ENCODE measurements at regions not wholly inside any gene's neighbourhood (a gene's known extent, or its start where the extent isn't known, plus 50 kb on each side); places are given as distances from the start of the nearest gene placed in this dataset.
"Not testable (repeated sequence)": the region's sequence is repeated elsewhere in the genome, so short reads cannot be mapped to it uniquely, and the experiment has no call there.

- DNase-seq, result no peak
Observed at GRCh38 chr5:107047048-107047447, 623.7 kb downstream of the EFNA5 start.

GRCh38 chr5:107043665-107044064 is 627.1 kb downstream of the EFNA5 start:
- no peak for DNase-seq

GRCh38 chr5:107040907-107041306 is 629.8 kb downstream of the EFNA5 start:
- no peak for DNase-seq

- DNase-seq, result no peak
Observed at GRCh38 chr5:107032629-107033028, 638.1 kb downstream of the EFNA5 start.

- DNase-seq, result no peak
Observed at GRCh38 chr5:107028938-107029337, 641.8 kb downstream of the EFNA5 start.

GRCh38 chr5:107025712-107026497 is 644.8 kb downstream of the EFNA5 start:
- no peak for DNase-seq

- DNase-seq, result no peak
Observed at GRCh38 chr5:107023732-107024131, 647.0 kb downstream of the EFNA5 start.

GRCh38 chr5:107021575-107021974 is 649.2 kb downstream of the EFNA5 start:
- DNase-seq, result no peak

GRCh38 chr5:107020626-107021025 is 650.1 kb downstream of the EFNA5 start:
- DNase-seq, result no peak

- no peak for DNase-seq
Observed at GRCh38 chr5:107017616-107018015, 653.1 kb downstream of the EFNA5 start.

GRCh38 chr5:107012371-107012770 is 658.4 kb downstream of the EFNA5 start:
- DNase-seq, result no peak

- no peak for DNase-seq
Observed at GRCh38 chr5:107011605-107012004, 659.1 kb downstream of the EFNA5 start.

GRCh38 chr5:107010060-107010459 is 660.7 kb downstream of the EFNA5 start:
- DNase-seq, result no peak

- no peak for DNase-seq
Observed at GRCh38 chr5:107005653-107006052, 665.1 kb downstream of the EFNA5 start.

- no peak for DNase-seq
Observed at GRCh38 chr5:107005161-107005560, 665.6 kb downstream of the EFNA5 start.

- DNase-seq, result no peak
Observed at GRCh38 chr5:107002115-107002514, 668.6 kb downstream of the EFNA5 start.

- not testable (repeated sequence) for DNase-seq
Observed at GRCh38 chr5:106999506-106999905, 671.2 kb downstream of the EFNA5 start.

GRCh38 chr5:106986006-106986405 is 684.7 kb downstream of the EFNA5 start:
- DNase-seq, result no peak

GRCh38 chr5:106985174-106985573 is 685.6 kb downstream of the EFNA5 start:
- no peak for DNase-seq

- DNase-seq, result not testable (repeated sequence)
Observed at GRCh38 chr5:106979178-106979577, 691.6 kb downstream of the EFNA5 start.

- not testable (repeated sequence) for DNase-seq
Observed at GRCh38 chr5:106978582-106979165, 692.1 kb downstream of the EFNA5 start.

GRCh38 chr5:106976363-106976762 is 694.4 kb downstream of the EFNA5 start:
- DNase-seq, result no peak

- no peak for DNase-seq
Observed at GRCh38 chr5:106974272-106974671, 696.5 kb downstream of the EFNA5 start.

GRCh38 chr5:106966686-106967315 is 703.9 kb downstream of the EFNA5 start:
- DNase-seq, result no peak

Data from DMS79 treated with DMSO at 0.1 percent for 48 hours (cell line).